IMR-90 (cell line): ENCODE measurements at regions not wholly inside any gene's neighbourhood (a gene's known extent, or its start where the extent isn't known, plus 50 kb on each side); places are given as distances from the start of the nearest gene placed in this dataset.
A peak's percentile ranks its signal among the peaks of the same experiment; 100 is the strongest.

ENCODE experiments used
- ATAC-seq: fragments of 200-7000 bp; cut with Tn5 transposase; 2 replicates; pipeline ENCODE4 v1.9.1; 2020; ENCODE audit warnings: low read depth, mild to moderate bottlenecking, moderate library complexity
- BruUV-seq: library from RNA; stranded (reverse); fragments of 400-500 nt; replicated peaks from 2 replicates; lab custom pipeline; 2021; lab: Mats Ljungman, UMichigan
- CTCF ChIA-PET: fragments of 300-600 bp; formaldehyde crosslinking; extraction: SDS; loops from one replicate; lab custom pipeline; 2021; ENCODE audit warnings: antibody characterized with exemption; lab: Yijun Ruan, JAX
- POLR2A ChIA-PET: fragments of 300-600 bp; sonication (Branson Sonifier 250); formaldehyde crosslinking; loops from one replicate; lab custom pipeline; 2022; ENCODE audit warnings: antibody characterized with exemption; ENCODE audit not compliant: unreplicated experiment; lab: Charles Lee
- DNase-seq: peaks from one replicate; pipeline ENCODE4 v3.0.0; 2013
- H2AFZ ChIP-seq: replicated peaks from 2 replicates; pipeline ENCODE3; 2013; ENCODE audit warnings: low read length, mild to moderate bottlenecking; ENCODE audit not compliant: poor library complexity
- H2AK5ac ChIP-seq: 2 replicates; pipeline ENCODE4 v1.6.1; 2013; ENCODE audit warnings: low read depth, low read length, inconsistent platforms
- H2AK9ac ChIP-seq: replicated peaks from 2 replicates; pipeline ENCODE3; 2013; ENCODE audit warnings: mild to moderate bottlenecking, low read depth, low read length, moderate library complexity; ENCODE audit not compliant: poor library complexity
- H2BK120ac ChIP-seq: 2 replicates; pipeline ENCODE4 v1.6.1; 2013; ENCODE audit warnings: low read depth, low read length, inconsistent platforms
- H2BK15ac ChIP-seq: 3 replicates; pipeline ENCODE4 v1.6.1; 2013; ENCODE audit warnings: low read depth, low read length, inconsistent platforms
- H2BK20ac ChIP-seq: 2 replicates; pipeline ENCODE4 v1.6.1; 2013; ENCODE audit warnings: low read depth, mild to moderate bottlenecking, inconsistent platforms, low read length, moderate library complexity
- H2BK5ac ChIP-seq: 2 replicates; pipeline ENCODE4 v1.6.1; 2013; ENCODE audit warnings: mild to moderate bottlenecking, low read depth, low read length, inconsistent platforms; ENCODE audit not compliant: poor library complexity, severe bottlenecking
- H3K14ac ChIP-seq: replicated peaks from 2 replicates; pipeline ENCODE4 v1.6.1; 2013; ENCODE audit warnings: low read depth, low read length, inconsistent platforms
- H3K18ac ChIP-seq: 2 replicates; pipeline ENCODE4 v1.6.1; 2013; ENCODE audit warnings: low read depth, low read length, control low read depth
- H3K23ac ChIP-seq: 2 replicates; pipeline ENCODE4 v1.6.1; 2013; ENCODE audit warnings: low read depth, low read length, inconsistent platforms
- H3K27ac ChIP-seq: 2 replicates; pipeline ENCODE4 v1.5.1; 2013; ENCODE audit warnings: mild to moderate bottlenecking, control low read depth, low read length; ENCODE audit not compliant: insufficient read depth
- H3K27me3 ChIP-seq: 2 replicates; pipeline ENCODE4 v1.6.1; 2013; ENCODE audit warnings: low read length; ENCODE audit not compliant: control insufficient read depth, insufficient read depth
- H3K36me3 ChIP-seq: 2 replicates; pipeline ENCODE4 v1.6.1; 2013; ENCODE audit warnings: low read length, mixed read lengths; ENCODE audit not compliant: control insufficient read depth, insufficient read depth
- H3K4ac ChIP-seq: 2 replicates; pipeline ENCODE4 v1.6.1; 2013; ENCODE audit warnings: low read depth, low read length, inconsistent platforms
- H3K4me1 ChIP-seq: 2 replicates; pipeline ENCODE4 v1.6.1; 2013; ENCODE audit warnings: low read length, mixed read lengths; ENCODE audit not compliant: control insufficient read depth, insufficient read depth
- H3K4me2 ChIP-seq: 2 replicates; pipeline ENCODE4 v1.6.1; 2013; ENCODE audit warnings: low read depth, mild to moderate bottlenecking, control low read depth, low read length, moderate library complexity
- H3K4me3 ChIP-seq: 2 replicates; pipeline ENCODE4 v1.5.1; 2013; ENCODE audit warnings: low read depth, mild to moderate bottlenecking, control low read depth, low read length, moderate library complexity; ENCODE audit not compliant: insufficient read depth
- H3K56ac ChIP-seq: 2 replicates; pipeline ENCODE4 v1.6.1; 2013; ENCODE audit warnings: low read length, inconsistent platforms; ENCODE audit not compliant: insufficient read depth; ENCODE audit errors: extremely low read depth
- H3K79me1 ChIP-seq, 2 experiments: 2 replicates each; pipeline ENCODE4 v1.6.1; 2013; ENCODE audit warnings: low read length in 2 of 2, inconsistent platforms in 1 of 2, low read depth in 1 of 2
- H3K9ac ChIP-seq: 2 replicates; pipeline ENCODE4 v1.6.1; 2013; ENCODE audit warnings: low read depth, low read length, control low read depth
- H3K9me1 ChIP-seq: 2 replicates; pipeline ENCODE4 v1.6.1; 2013; ENCODE audit warnings: low read length, inconsistent platforms; ENCODE audit not compliant: insufficient read depth
- H3K9me3 ChIP-seq: 2 replicates; pipeline ENCODE4 v1.6.1; 2013; ENCODE audit warnings: low read length; ENCODE audit not compliant: control insufficient read depth, insufficient read depth
- H4K20me1 ChIP-seq: 2 replicates; pipeline ENCODE4 v1.6.1; 2013; ENCODE audit warnings: low read length, inconsistent platforms; ENCODE audit not compliant: insufficient read depth
- H4K5ac ChIP-seq: 2 replicates; pipeline ENCODE4 v1.6.1; 2013; ENCODE audit warnings: mild to moderate bottlenecking, low read depth, low read length, control low read depth
- H4K8ac ChIP-seq, 2 experiments: 2 replicates each; pipeline ENCODE4 v1.6.1; 2013; ENCODE audit warnings: low read depth in 2 of 2, low read length in 2 of 2, control low read depth in 1 of 2, inconsistent platforms in 1 of 2
- H4K91ac ChIP-seq: 2 replicates; pipeline ENCODE4 v1.6.1; 2013; ENCODE audit warnings: low read depth, low read length, inconsistent platforms; ENCODE audit not compliant: insufficient read depth
- BHLHE40 ChIP-seq: fragments of 150-350 bp; IDR thresholded peaks from 2 replicates; pipeline ENCODE4 v1.6.1; 2016; ENCODE audit warnings: mild to moderate bottlenecking, low read depth, low read length
- FOS ChIP-seq: fragments of 150-350 bp; IDR thresholded peaks from 2 replicates; pipeline ENCODE4 v1.6.1; 2016; ENCODE audit warnings: low read depth, low read length
- NFE2L2 ChIP-seq: fragments of 150-350 bp; IDR thresholded peaks from 2 replicates; pipeline ENCODE4 v1.6.1; 2016; ENCODE audit warnings: low read depth, mild to moderate bottlenecking, low read length
- RAD21 ChIP-seq: IDR thresholded peaks from 2 replicates; pipeline ENCODE4 v1.6.1; 2012; ENCODE audit warnings: low read length, improper control_type of control experiment
- USF2 ChIP-seq: fragments of 150-350 bp; IDR thresholded peaks from 2 replicates; pipeline ENCODE4 v1.6.1; 2017; ENCODE audit warnings: mild to moderate bottlenecking, antibody characterized with exemption, low read length, low read depth
- WGBS, 2 experiments: methylation state at CpG; one replicate each; pipeline versions ENCODE4 v1.1.5 to v1.1.7; 2013; ENCODE audit warnings: missing lambda C conversion rate in 2 of 2; ENCODE audit not compliant: insufficient read length in 1 of 2; ENCODE audit errors: extremely low coverage in 2 of 2; 5-methylcytosine and 5-hydroxymethylcytosine counted together
- dilution Hi-C: fragments of 300-500 bp; cut with HindIII; formaldehyde crosslinking; loops from one replicate; pipeline ENCODE4 v1.14.3; 2018; ENCODE audit warnings: low sequenced_read_pairs; ENCODE audit not compliant: unreplicated experiment
- in situ Hi-C: fragments of 300-500 bp; cut with MboI; formaldehyde crosslinking; loops from 3 replicates; pipeline ENCODE4 v1.14.3; 2019; ENCODE audit warnings: low sequenced_read_pairs, inconsistent platforms, mixed read lengths
- intact Hi-C: fragments of 100-400 bp; cut with micrococcal nuclease; formaldehyde crosslinking; loops from 2 replicates; pipeline ENCODE4 v1.10.0; 2022

DNA sequence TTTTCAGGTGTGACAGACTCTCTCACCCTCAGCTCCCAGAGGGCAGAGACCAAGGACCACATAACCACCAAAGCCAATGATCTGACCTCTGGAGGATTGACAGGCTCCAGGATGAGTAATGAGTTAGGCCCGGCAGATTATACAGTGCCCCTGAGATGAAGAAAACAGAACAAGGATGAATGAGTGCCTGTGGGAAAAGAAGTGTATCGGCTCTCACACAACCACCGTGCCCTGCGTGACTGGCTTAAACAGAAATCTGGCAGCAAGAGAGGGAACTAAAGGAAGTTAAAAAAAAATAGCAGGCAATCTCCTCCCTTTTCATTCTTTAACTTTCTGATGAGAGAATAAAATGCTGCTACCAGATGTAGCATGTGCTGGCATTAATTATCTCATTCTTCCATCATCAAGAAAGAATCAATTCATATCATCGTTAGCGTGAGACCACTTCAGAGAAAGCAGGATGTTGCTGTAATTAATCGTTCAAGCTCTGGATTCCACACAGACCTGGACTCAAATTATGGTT lies 227.5 kb upstream of the COL8A1 start:
- Histone ChIP-seq H3K56ac (peak overlapping the region; percentile 59), H2AK5ac (peak overlapping the region; percentile 74), H3K9ac (peak overlapping the region; percentile 17; the same call in 1 of the 2 replicates), H4K91ac (peak overlapping the region; percentile 88), H3K79me1 (no peaks in the 10 kb centered on the region), H4K8ac (peak overlapping the region; percentile 55 to 90), H2AK9ac (peak overlapping the region; percentile 79), H4K5ac (peak overlapping the region; percentile 94), H3K23ac (peak overlapping the region; percentile 98), H3K4me3 (no peak overlapping the region), H3K27ac (peak overlapping the region; percentile 41), H2BK15ac (peak overlapping the region; percentile 98), H2AFZ (peak overlapping the region; percentile 78), H3K4me1 (peaks cover 10% of the 10 kb centered on the region), H3K27me3 (no peaks in the 10 kb centered on the region), H2BK5ac (peak overlapping the region; percentile 98), H3K18ac (peak overlapping the region; percentile 95), H3K9me1 (peaks cover 3% of the 10 kb centered on the region; the same call in 1 of the 2 replicates), H3K9me3 (no peaks in the 10 kb centered on the region), H3K36me3 (no peaks in the 10 kb centered on the region), H4K20me1 (no peaks in the 10 kb centered on the region), H3K14ac (peak overlapping the region; percentile 94), H3K4ac (peak overlapping the region; percentile 96), H2BK120ac (peak overlapping the region; percentile 95), H3K4me2 (peak overlapping the region; percentile 63), H2BK20ac (peak overlapping the region; percentile 98)
- ChIA-PET CTCF (no interaction called here), POLR2A (no interaction called here)
- peak; percentile 48 for ATAC-seq
- no peak for TF ChIP-seq RAD21
- no peak for TF ChIP-seq USF2
- TF ChIP-seq FOS = no peak
- TF ChIP-seq BHLHE40 = peak; percentile 16; the same call in 1 of the 2 replicates
- TF ChIP-seq NFE2L2 = no peak
- in situ Hi-C loops = no loop called here
- intact Hi-C loops = loop anchor here (5.0 to 10.0 kb wide), 3 partner anchors 61 to 344 kb away; partner anchors contain the start of gene COL8A1
- no TSS peak for BruUV-seq
- dilution Hi-C loops = no loop called here
- 33% methylated on average over 2 of the region's 7 CpGs; no CpG with 5 or more reads in 1 of the 2 experiments for WGBS, 2 experiments
- peak; percentile 79 for DNase-seq
